Common myeloid progenitor, CD34-positive (primary cell): ENCODE measurements at regions not wholly inside any gene's neighbourhood (a gene's known extent, or its start where the extent isn't known, plus 50 kb on each side); places are given as distances from the start of the nearest gene placed in this dataset.

ENCODE experiments used
- CTCF ChIA-PET: fragments of 350-600 bp; sonication (Branson Sonifier 250); formaldehyde crosslinking; loops from one replicate; lab custom pipeline; 2021; ENCODE audit warnings: antibody characterized with exemption; lab: Charles Lee
- POLR2A ChIA-PET: fragments of 350-600 bp; sonication (Branson Sonifier 250); formaldehyde crosslinking; loops from one replicate; lab custom pipeline; 2021; ENCODE audit warnings: antibody characterized with exemption; lab: Charles Lee
- DNase-seq, 3 donors: peaks; one replicate each; pipeline versions ENCODE4 v3.0.0 to v3.0.0-alpha.2; 2013
- H3K27ac ChIP-seq, 2 experiments: 1 replicate in 1 of 2; 2 replicates in 1 of 2; pipeline ENCODE4 v1.7.0; 2013; ENCODE audit warnings: inconsistent platforms in 2 of 2, low read length in 2 of 2, mild to moderate bottlenecking in 2 of 2, low read depth in 1 of 2, moderate library complexity in 1 of 2; ENCODE audit not compliant: severe bottlenecking in 2 of 2, insufficient read depth in 1 of 2, poor library complexity in 1 of 2
- H3K27me3 ChIP-seq, 5 experiments: replicated peaks in 2 of 5; 1 replicate in 3 of 5; 2 replicates in 2 of 5; pipeline versions ENCODE4 v1.6.1 to v1.7.0; 2013; ENCODE audit warnings: low read length in 4 of 5, mild to moderate bottlenecking in 2 of 5, moderate library complexity in 2 of 5, inconsistent platforms in 1 of 5; ENCODE audit not compliant: insufficient read depth in 5 of 5, control insufficient read depth in 4 of 5
- H3K36me3 ChIP-seq, 4 experiments: 1 replicate in 2 of 4; 2 replicates in 2 of 4; pipeline versions ENCODE4 v1.6.1 to v1.7.0; 2013; ENCODE audit warnings: low read length in 3 of 4, control low read depth in 1 of 4, mild to moderate bottlenecking in 1 of 4; ENCODE audit not compliant: control insufficient read depth in 4 of 4, insufficient read depth in 4 of 4
- H3K4me1 ChIP-seq, 4 experiments: 1 replicate in 3 of 4; 2 replicates in 1 of 4; pipeline versions ENCODE4 v1.6.1 to v1.7.1; 2013; ENCODE audit warnings: low read length in 3 of 4, mild to moderate bottlenecking in 3 of 4, control low read depth in 1 of 4, inconsistent platforms in 1 of 4, moderate library complexity in 1 of 4; ENCODE audit not compliant: control insufficient read depth in 4 of 4, insufficient read depth in 4 of 4; ENCODE audit errors: control extremely low read depth in 1 of 4
- H3K4me3 ChIP-seq, 7 experiments: 1 replicate in 4 of 7; 2 replicates in 3 of 7; pipeline versions ENCODE4 v1.5.1 to v1.7.0; 2013; ENCODE audit warnings: mild to moderate bottlenecking in 7 of 7, low read length in 6 of 7, moderate library complexity in 6 of 7, inconsistent platforms in 2 of 7, low read depth in 2 of 7, control low read depth in 1 of 7; ENCODE audit not compliant: insufficient read depth in 4 of 7, control insufficient read depth in 1 of 7; ENCODE audit errors: extremely low read depth in 1 of 7
- H3K9me3 ChIP-seq, 5 experiments: 1 replicate in 4 of 5; 2 replicates in 1 of 5; pipeline versions ENCODE4 v1.6.1 to v1.7.1; 2013; ENCODE audit warnings: low read length in 4 of 5, mild to moderate bottlenecking in 2 of 5, inconsistent platforms in 1 of 5, low read depth in 1 of 5, moderate library complexity in 1 of 5; ENCODE audit not compliant: control insufficient read depth in 4 of 5, insufficient read depth in 2 of 5; ENCODE audit errors: control extremely low read depth in 1 of 5
- whole genome bisulfite sequencing: methylation state at CpG from one replicate; pipeline ENCODE4 v1.1.5; 2013; ENCODE audit not compliant: insufficient coverage; 5-methylcytosine and 5-hydroxymethylcytosine counted together

- peaks cover 0 to 5% (median 0%) of the 10 kb centered on the region in 4 experiments for H3K4me1 ChIP-seq
- no peaks in the 10 kb centered on the region for H3K9me3 ChIP-seq
- H3K27me3 ChIP-seq: peaks cover 0 to 2% (median 0%) of the 10 kb centered on the region in 5 experiments
- H3K36me3 ChIP-seq: no peaks in the 10 kb centered on the region
- H3K4me3 ChIP-seq: no peak overlapping the region
- CTCF ChIA-PET: interaction anchor here (0.9 kb wide), 1 partner anchor 396 kb away, joined by 3 read pairs; no protein-coding TSS in a partner anchor
- POLR2A ChIA-PET: no interaction called here
- no peak overlapping the region for H3K27ac ChIP-seq
- no peak for DNase-seq
Observed at GRCh38 chr7:28267012-28267411, 86.4 kb upstream of the JAZF1 start.

- WGBS: 0% methylated on average over 1 of the region's 1 CpG
- H3K4me3 ChIP-seq: no peak overlapping the region
- ChIA-PET CTCF (interaction anchor here (1.1 kb wide), 1 partner anchor 18 kb away, joined by 3 read pairs; no protein-coding TSS in a partner anchor), POLR2A (no interaction called here)
- peak; percentile 22 to 68 (median 60) for DNase-seq
- no peaks in the 10 kb centered on the region for H3K36me3 ChIP-seq
- H3K9me3 ChIP-seq: no peaks in the 10 kb centered on the region
- no peak overlapping the region for H3K27ac ChIP-seq
- peaks cover 0 to 12% (median 0%) of the 10 kb centered on the region in 5 experiments for H3K27me3 ChIP-seq
- H3K4me1 ChIP-seq: peaks cover 0 to 7% (median 3%) of the 10 kb centered on the region in 4 experiments
Observed at GRCh38 chr7:28269700-28270361, 89.2 kb upstream of the JAZF1 start.

- 98% methylated on average over 9 of the region's 11 CpGs for WGBS
- CTCF ChIA-PET: interaction anchor here (1.1 kb wide), 1 partner anchor 17 kb away, joined by 3 read pairs; no protein-coding TSS in a partner anchor
- no peak for DNase-seq
- H3K9me3 ChIP-seq: no peaks in the 10 kb centered on the region
- no peaks in the 10 kb centered on the region for H3K36me3 ChIP-seq
- no peak overlapping the region for H3K27ac ChIP-seq
- peaks cover 0 to 7% (median 3%) of the 10 kb centered on the region in 4 experiments for H3K4me1 ChIP-seq
- POLR2A ChIA-PET: no interaction called here
- H3K27me3 ChIP-seq: peaks cover 0 to 13% (median 0%) of the 10 kb centered on the region in 5 experiments
- no peak overlapping the region for H3K4me3 ChIP-seq
Observed at GRCh38 chr7:28270536-28270935, 89.9 kb upstream of the JAZF1 start.

- CTCF ChIA-PET: no interaction called here
- Histone ChIP-seq H3K4me1 (peaks cover 0 to 7% (median 3%) of the 10 kb centered on the region in 4 experiments), H3K27me3 (peaks cover 0 to 13% (median 0%) of the 10 kb centered on the region in 5 experiments), H3K9me3 (no peaks in the 10 kb centered on the region), H3K4me3 (no peak overlapping the region), H3K36me3 (no peaks in the 10 kb centered on the region), H3K27ac (no peak overlapping the region)
- WGBS: 5% methylated on average over 7 of the region's 9 CpGs
- DNase-seq: peak; percentile 41 to 62 (median 57)
- POLR2A ChIA-PET: no interaction called here
Observed at GRCh38 chr7:28272461-28272877, 91.9 kb upstream of the JAZF1 start.

- ChIA-PET CTCF (no interaction called here), POLR2A (no interaction called here)
- 80% methylated on average over 1 of the region's 3 CpGs for WGBS
- Histone ChIP-seq H3K27me3 (peaks cover 0 to 13% (median under 1%) of the 10 kb centered on the region in 5 experiments), H3K36me3 (no peaks in the 10 kb centered on the region), H3K4me3 (no peak overlapping the region), H3K9me3 (no peaks in the 10 kb centered on the region), H3K27ac (no peak overlapping the region), H3K4me1 (peaks cover 0 to 4% (median 3%) of the 10 kb centered on the region in 4 experiments)
- no peak for DNase-seq
Observed at GRCh38 chr7:28276298-28276697, 95.7 kb upstream of the JAZF1 start.

- POLR2A ChIA-PET: no interaction called here
- 56% methylated on average over 1 of the region's 1 CpG for WGBS
Observed at GRCh38 chr7:28277364-28277763, 96.8 kb upstream of the JAZF1 start.

GRCh38 chr7:28277958-28278357, 97.4 kb upstream of the JAZF1 start:
- Histone ChIP-seq H3K4me3 (no peak overlapping the region), H3K27me3 (peaks cover 0 to 13% (median 2%) of the 10 kb centered on the region in 5 experiments), H3K9me3 (no peaks in the 10 kb centered on the region), H3K36me3 (no peaks in the 10 kb centered on the region), H3K4me1 (no peaks in the 10 kb centered on the region), H3K27ac (no peak overlapping the region)
- POLR2A ChIA-PET: no interaction called here
- WGBS: 100% methylated on average over 1 of the region's 2 CpGs
- CTCF ChIA-PET: interaction anchor here (2.1 kb wide), 1 partner anchor 10 kb away, joined by 7 read pairs; no protein-coding TSS in a partner anchor
- DNase-seq: no peak

More at GRCh38 chr7:28277364-28277763, 96.8 kb upstream of the JAZF1 start:
- H3K27me3 ChIP-seq: peaks cover 0 to 13% (median 2%) of the 10 kb centered on the region in 5 experiments
- no peak overlapping the region for H3K4me3 ChIP-seq
- no peaks in the 10 kb centered on the region for H3K9me3 ChIP-seq
- peaks cover 0 to 3% (median 2%) of the 10 kb centered on the region in 4 experiments for H3K4me1 ChIP-seq
- CTCF ChIA-PET: interaction anchor here (2.1 kb wide), 1 partner anchor 11 kb away, joined by 7 read pairs; no protein-coding TSS in a partner anchor
- no peak overlapping the region for H3K27ac ChIP-seq
- H3K36me3 ChIP-seq: no peaks in the 10 kb centered on the region
- DNase-seq: no peak
